22Rv1 (cell line): ENCODE measurements at regions not wholly inside any gene's neighbourhood (a gene's known extent, or its start where the extent isn't known, plus 50 kb on each side); places are given as distances from the start of the nearest gene placed in this dataset.

Source experiments
- ZFX ChIP-seq: fragments of 450-650 bp; IDR thresholded peaks from 2 replicates; pipeline ENCODE4 v1.6.1; 2017; ENCODE audit warnings: antibody characterized with exemption, borderline replicate concordance
- TF ChIP-seq, protein P1 (sequence below): fragments of 450-650 bp; IDR thresholded peaks from 2 replicates; pipeline ENCODE4 v1.5.1; 2017; ENCODE audit warnings: mild to moderate bottlenecking

DNA sequence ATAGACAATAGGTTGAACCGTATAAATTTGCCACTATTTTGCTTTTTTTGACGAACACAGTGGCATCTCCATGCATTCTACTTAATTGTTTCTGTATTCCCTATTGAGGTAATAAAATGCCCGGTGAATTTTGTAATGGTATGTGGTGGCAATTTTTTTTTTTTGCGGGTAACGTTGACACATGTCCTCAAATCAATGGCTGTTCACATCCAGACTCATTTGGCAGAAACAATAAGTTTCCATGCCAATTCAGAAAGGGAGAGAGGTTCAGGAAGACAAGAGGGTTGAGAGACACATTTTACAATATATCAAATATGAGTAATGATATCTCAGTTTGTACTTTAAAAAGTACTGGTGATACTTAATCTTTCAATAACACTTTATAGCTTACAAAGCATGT lies 463.9 kb downstream of the WDR72 start:
- TF ChIP-seq, protein P1, sequence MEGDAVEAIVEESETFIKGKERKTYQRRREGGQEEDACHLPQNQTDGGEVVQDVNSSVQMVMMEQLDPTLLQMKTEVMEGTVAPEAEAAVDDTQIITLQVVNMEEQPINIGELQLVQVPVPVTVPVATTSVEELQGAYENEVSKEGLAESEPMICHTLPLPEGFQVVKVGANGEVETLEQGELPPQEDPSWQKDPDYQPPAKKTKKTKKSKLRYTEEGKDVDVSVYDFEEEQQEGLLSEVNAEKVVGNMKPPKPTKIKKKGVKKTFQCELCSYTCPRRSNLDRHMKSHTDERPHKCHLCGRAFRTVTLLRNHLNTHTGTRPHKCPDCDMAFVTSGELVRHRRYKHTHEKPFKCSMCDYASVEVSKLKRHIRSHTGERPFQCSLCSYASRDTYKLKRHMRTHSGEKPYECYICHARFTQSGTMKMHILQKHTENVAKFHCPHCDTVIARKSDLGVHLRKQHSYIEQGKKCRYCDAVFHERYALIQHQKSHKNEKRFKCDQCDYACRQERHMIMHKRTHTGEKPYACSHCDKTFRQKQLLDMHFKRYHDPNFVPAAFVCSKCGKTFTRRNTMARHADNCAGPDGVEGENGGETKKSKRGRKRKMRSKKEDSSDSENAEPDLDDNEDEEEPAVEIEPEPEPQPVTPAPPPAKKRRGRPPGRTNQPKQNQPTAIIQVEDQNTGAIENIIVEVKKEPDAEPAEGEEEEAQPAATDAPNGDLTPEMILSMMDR: no peak
- TF ChIP-seq ZFX: no peak
